Stomach (tissue), 4 donors: ENCODE measurements at regions not wholly inside any gene's neighbourhood (a gene's known extent, or its start where the extent isn't known, plus 50 kb on each side); places are given as distances from the start of the nearest gene placed in this dataset.

ENCODE experiments used
- EP300 ChIP-seq: sonication (generic); formaldehyde crosslinking; IDR thresholded peaks from one replicate; pipeline ENCODE4 v1.6.1; 2017; ENCODE audit warnings: antibody characterized with exemption
- POLR2A ChIP-seq, 4 donors: fragments of 450-650 bp; IDR thresholded peaks; one replicate each; pipeline ENCODE4 v1.6.1; 2016; ENCODE audit warnings: antibody characterized with exemption in 4 of 4, control low read depth in 2 of 4, mild to moderate bottlenecking in 1 of 4, moderate library complexity in 1 of 4
- POLR2AphosphoS5 ChIP-seq, 3 donors: sonication (generic); formaldehyde crosslinking; IDR thresholded peaks; one replicate each; pipeline ENCODE4 v1.6.1; 2016; ENCODE audit warnings: antibody characterized with exemption in 3 of 3
- TF ChIP-seq, protein P1 (sequence below), 7 experiments: fragments of 450-650 bp in 4 of 7; fragments of 200-600 bp in 3 of 7; sonication (generic) in 3 of 7; IDR thresholded peaks; one replicate each; pipeline ENCODE4 v1.5.1; 2016 to 2019; ENCODE audit warnings: antibody characterized with exemption in 7 of 7, control low read depth in 2 of 7, mild to moderate bottlenecking in 1 of 7

DNA sequence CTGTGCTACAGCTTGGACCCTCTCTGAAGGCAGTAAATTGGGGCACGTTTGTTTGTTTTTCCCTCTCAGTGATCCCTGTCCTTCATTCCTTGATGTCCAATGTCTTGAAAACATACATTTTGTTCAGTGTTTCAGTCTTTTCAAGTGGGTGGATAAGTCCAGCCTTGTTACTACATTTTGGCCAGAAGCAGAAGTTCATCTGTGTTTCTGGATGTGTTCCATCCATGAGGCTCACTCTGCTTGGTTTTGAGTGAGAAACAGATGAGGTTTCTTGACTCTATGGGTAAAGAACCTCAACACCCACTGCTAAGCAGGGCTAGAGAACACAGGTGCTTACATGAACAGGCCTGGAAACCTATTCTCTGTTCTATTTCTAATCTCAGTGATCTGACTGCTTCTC is 74.5 kb upstream of the RFX8 start:
- TF ChIP-seq, protein P1, sequence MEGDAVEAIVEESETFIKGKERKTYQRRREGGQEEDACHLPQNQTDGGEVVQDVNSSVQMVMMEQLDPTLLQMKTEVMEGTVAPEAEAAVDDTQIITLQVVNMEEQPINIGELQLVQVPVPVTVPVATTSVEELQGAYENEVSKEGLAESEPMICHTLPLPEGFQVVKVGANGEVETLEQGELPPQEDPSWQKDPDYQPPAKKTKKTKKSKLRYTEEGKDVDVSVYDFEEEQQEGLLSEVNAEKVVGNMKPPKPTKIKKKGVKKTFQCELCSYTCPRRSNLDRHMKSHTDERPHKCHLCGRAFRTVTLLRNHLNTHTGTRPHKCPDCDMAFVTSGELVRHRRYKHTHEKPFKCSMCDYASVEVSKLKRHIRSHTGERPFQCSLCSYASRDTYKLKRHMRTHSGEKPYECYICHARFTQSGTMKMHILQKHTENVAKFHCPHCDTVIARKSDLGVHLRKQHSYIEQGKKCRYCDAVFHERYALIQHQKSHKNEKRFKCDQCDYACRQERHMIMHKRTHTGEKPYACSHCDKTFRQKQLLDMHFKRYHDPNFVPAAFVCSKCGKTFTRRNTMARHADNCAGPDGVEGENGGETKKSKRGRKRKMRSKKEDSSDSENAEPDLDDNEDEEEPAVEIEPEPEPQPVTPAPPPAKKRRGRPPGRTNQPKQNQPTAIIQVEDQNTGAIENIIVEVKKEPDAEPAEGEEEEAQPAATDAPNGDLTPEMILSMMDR (IDR thresholded peaks at IDR 0.05), result no peak
- TF ChIP-seq POLR2A (IDR thresholded peaks at IDR 0.05) (no peak), POLR2AphosphoS5 (IDR thresholded peaks at IDR 0.05) (no peak), EP300 (no peak)
